ENCODE measurements at regions not wholly inside any gene's neighbourhood (a gene's known extent, or its start where the extent isn't known, plus 50 kb on each side); places are given as distances from the start of the nearest gene placed in this dataset.

DNA sequence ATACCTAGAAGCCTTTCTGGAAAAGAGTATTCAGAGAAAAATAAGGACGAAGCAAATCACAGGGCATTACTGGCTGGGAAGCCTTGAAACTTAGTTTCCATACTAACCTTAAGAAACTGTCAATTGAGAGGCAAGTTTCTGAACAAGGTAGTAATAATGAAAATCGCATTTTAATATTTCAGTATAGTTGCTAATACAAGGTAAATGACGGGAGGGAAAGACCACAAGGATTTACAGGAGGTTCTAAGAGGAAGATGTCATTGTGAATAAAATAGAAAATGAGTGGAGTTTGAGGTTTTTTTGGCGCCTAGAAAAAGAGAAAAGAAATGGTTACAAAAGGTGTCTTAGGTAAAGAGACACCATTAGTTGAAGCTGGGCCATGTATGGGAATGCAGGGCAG, 53.9 kb upstream of the AIG1 start:
- H3K27me3 Mint-ChIP-seq (ENCODE audit: insufficient read depth, unreplicated experiment) = no peaks in the 10 kb centered on the region
- ChIA-PET POLR2A (no interaction called here), CTCF (no interaction called here)
- H3K4me3 Mint-ChIP-seq (ENCODE audit: unreplicated experiment) = no peak overlapping the region
- no peak for DNase-seq (ENCODE audit: unreplicated experiment)
- H3K36me3 Mint-ChIP-seq (ENCODE audit: insufficient read depth, unreplicated experiment) = no peaks in the 10 kb centered on the region
- no peak for TF ChIP-seq CTCF (IDR thresholded peaks at IDR 0.05; ENCODE audit: unreplicated experiment)
- intact Hi-C loops (cut with micrococcal nuclease) = no loop called here
- H3K27ac Mint-ChIP-seq (ENCODE audit: low read depth, unreplicated experiment) = no peak overlapping the region
- H3K4me1 Mint-ChIP-seq (ENCODE audit: insufficient read depth, unreplicated experiment) = no peaks in the 10 kb centered on the region
- peaks cover 7% of the 10 kb centered on the region for H3K9me3 Mint-ChIP-seq (ENCODE audit: unreplicated experiment)
- BruUV-seq (replicated peaks) = no TSS peak

DNA sequence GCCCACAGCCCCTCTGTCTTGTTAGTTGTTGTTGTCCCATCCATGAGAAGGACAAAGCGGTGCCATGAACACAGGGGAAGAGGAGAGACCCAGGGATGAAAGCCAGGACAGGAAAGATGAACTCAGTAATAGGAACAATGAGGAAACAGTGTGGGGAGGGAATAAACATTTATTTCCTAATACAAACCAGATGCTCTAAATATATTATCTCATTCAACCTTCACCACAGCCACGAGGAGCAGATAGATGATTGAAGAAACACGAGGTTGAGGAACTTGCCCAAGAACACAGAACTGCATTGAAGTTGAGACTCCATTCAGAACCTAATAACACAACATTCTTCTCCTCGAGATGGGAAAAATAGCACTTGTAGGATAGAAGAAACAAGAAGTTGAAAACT, 53.0 kb upstream of the AIG1 start:
- H3K36me3 Mint-ChIP-seq (ENCODE audit: insufficient read depth, unreplicated experiment) = no peaks in the 10 kb centered on the region
- no peaks in the 10 kb centered on the region for H3K27me3 Mint-ChIP-seq (ENCODE audit: insufficient read depth, unreplicated experiment)
- no peak overlapping the region for H3K27ac Mint-ChIP-seq (ENCODE audit: low read depth, unreplicated experiment)
- POLR2A ChIA-PET = no interaction called here
- TF ChIP-seq CTCF (IDR thresholded peaks at IDR 0.05; ENCODE audit: unreplicated experiment) = no peak
- peaks cover 7% of the 10 kb centered on the region for H3K9me3 Mint-ChIP-seq (ENCODE audit: unreplicated experiment)
- H3K4me3 Mint-ChIP-seq (ENCODE audit: unreplicated experiment) = no peak overlapping the region
- CTCF ChIA-PET = no interaction called here
- H3K4me1 Mint-ChIP-seq (ENCODE audit: insufficient read depth, unreplicated experiment) = no peaks in the 10 kb centered on the region
- intact Hi-C loops (cut with micrococcal nuclease) = no loop called here
- no peak for DNase-seq (ENCODE audit: unreplicated experiment)
- BruUV-seq (replicated peaks) = no TSS peak

- no peaks in the 10 kb centered on the region for H3K27me3 Mint-ChIP-seq (ENCODE audit: insufficient read depth, unreplicated experiment)
- no peak for TF ChIP-seq CTCF (IDR thresholded peaks at IDR 0.05; ENCODE audit: unreplicated experiment)
- H3K27ac Mint-ChIP-seq (ENCODE audit: low read depth, unreplicated experiment) = no peak overlapping the region
- ChIA-PET POLR2A (no interaction called here), CTCF (no interaction called here)
- no peak for DNase-seq (ENCODE audit: unreplicated experiment)
- no peak overlapping the region for H3K4me3 Mint-ChIP-seq (ENCODE audit: unreplicated experiment)
- H3K9me3 Mint-ChIP-seq (ENCODE audit: unreplicated experiment) = peaks cover 7% of the 10 kb centered on the region
- no peaks in the 10 kb centered on the region for H3K36me3 Mint-ChIP-seq (ENCODE audit: insufficient read depth, unreplicated experiment)
- H3K4me1 Mint-ChIP-seq (ENCODE audit: insufficient read depth, unreplicated experiment) = no peaks in the 10 kb centered on the region
- intact Hi-C loops (cut with micrococcal nuclease) = no loop called here
- BruUV-seq (replicated peaks) = no TSS peak
These were observed 50.8 kb upstream of the AIG1 start for GRCh38 chr6:143009851-143010250.
